ENCODE measurements at regions not wholly inside any gene's neighbourhood (a gene's known extent, or its start where the extent isn't known, plus 50 kb on each side); places are given as distances from the start of the nearest gene placed in this dataset.
"Not testable (repeated sequence)": the region's sequence is repeated elsewhere in the genome, so short reads cannot be mapped to it uniquely, and the experiment has no call there.

GRCh38 chr6:72466971-72467566, 154.8 kb upstream of the KCNQ5 start:
- TF ChIP-seq POLR2A (IDR thresholded peaks at IDR 0.05) (no peak), CTCF (IDR thresholded peaks at IDR 0.05) (no peak)
- no peak for DNase-seq (ENCODE audit: low spot score in 2 of 2)
- no peak overlapping the region for H3K4me3 ChIP-seq (ENCODE audit: low read depth, poor library complexity, severe bottlenecking)

GRCh38 chr6:72469406-72469983, 152.4 kb upstream of the KCNQ5 start:
- 92 to 95% methylated on average over 21 of the region's 21 CpGs for WGBS, 2 donors
- DNase-seq (ENCODE audit: low spot score in 2 of 2), result peak in 1 of 2 donors; percentile 67
- H3K4me3 ChIP-seq (ENCODE audit: low read depth, poor library complexity, severe bottlenecking); intact Hi-C loops (cut with DNase I; ENCODE audit: low total_unique reads): not testable (repeated sequence)

More at GRCh38 chr6:72466971-72467566, 154.8 kb upstream of the KCNQ5 start:
- intact Hi-C loops (cut with DNase I; ENCODE audit: low total_unique reads), result no loop called here

- WGBS, 2 donors, result 62 to 64% methylated on average over 5 of the region's 5 CpGs
- no peak for TF ChIP-seq CTCF (IDR thresholded peaks at IDR 0.05)
- no peak for TF ChIP-seq POLR2A (IDR thresholded peaks at IDR 0.05)
- no peak overlapping the region for H3K4me3 ChIP-seq (ENCODE audit: low read depth, poor library complexity, severe bottlenecking)
- no peak for DNase-seq (ENCODE audit: low spot score in 2 of 2)
- intact Hi-C loops (cut with DNase I; ENCODE audit: low total_unique reads), result no loop called here
These were observed 145.8 kb upstream of the KCNQ5 start for GRCh38 chr6:72476051-72476450.

GRCh38 chr6:72476646-72477045, 145.2 kb upstream of the KCNQ5 start:
- intact Hi-C loops (cut with DNase I; ENCODE audit: low total_unique reads), result no loop called here
- no peak overlapping the region for H3K4me3 ChIP-seq (ENCODE audit: low read depth, poor library complexity, severe bottlenecking)
- no peak for DNase-seq (ENCODE audit: low spot score in 2 of 2)
- 67 to 75% methylated on average over 6 of the region's 6 CpGs for WGBS, 2 donors
- TF ChIP-seq CTCF (IDR thresholded peaks at IDR 0.05), result no peak
- no peak for TF ChIP-seq POLR2A (IDR thresholded peaks at IDR 0.05)

- no peak for DNase-seq (ENCODE audit: low spot score in 2 of 2)
- TF ChIP-seq POLR2A (IDR thresholded peaks at IDR 0.05) (no peak), CTCF (IDR thresholded peaks at IDR 0.05) (no peak)
- H3K4me3 ChIP-seq (ENCODE audit: low read depth, poor library complexity, severe bottlenecking), result no peak overlapping the region
- 65 to 80% methylated on average over 2 of the region's 2 CpGs for WGBS, 2 donors
- intact Hi-C loops (cut with DNase I; ENCODE audit: low total_unique reads), result no loop called here
These were observed 126.4 kb upstream of the KCNQ5 start for GRCh38 chr6:72495441-72495840.

GRCh38 chr6:72497186-72497585, 124.7 kb upstream of the KCNQ5 start:
- H3K4me3 ChIP-seq (ENCODE audit: low read depth, poor library complexity, severe bottlenecking), result no peak overlapping the region
- DNase-seq (ENCODE audit: low spot score in 2 of 2), result no peak
- TF ChIP-seq CTCF (IDR thresholded peaks at IDR 0.05), result no peak
- TF ChIP-seq POLR2A (IDR thresholded peaks at IDR 0.05), result no peak
- intact Hi-C loops (cut with DNase I; ENCODE audit: low total_unique reads), result no loop called here
- 66 to 84% methylated on average over 3 of the region's 3 CpGs for WGBS, 2 donors

Data from lower leg skin (tissue), 4 donors.